ENCODE measurements at regions not wholly inside any gene's neighbourhood (a gene's known extent, or its start where the extent isn't known, plus 50 kb on each side); places are given as distances from the start of the nearest gene placed in this dataset.

DNA sequence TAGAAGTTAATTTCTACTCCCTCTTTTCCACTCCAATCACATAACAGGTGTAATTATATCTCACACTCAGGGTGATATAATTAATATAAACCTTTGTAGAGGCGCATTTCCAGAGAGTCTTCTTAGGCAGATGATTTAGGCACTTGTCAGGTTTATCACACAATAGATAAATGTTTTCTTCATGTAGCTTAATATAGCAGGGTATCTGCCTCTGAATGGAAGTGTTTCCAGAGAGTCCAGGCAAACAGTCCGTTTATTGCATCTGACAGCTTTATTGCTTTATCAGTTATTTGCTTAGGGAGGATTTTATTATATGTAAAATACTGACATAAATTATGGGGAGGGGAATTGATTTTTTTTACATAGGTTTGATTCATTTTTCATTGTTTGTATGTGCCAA, 766.3 kb downstream of the SLC4A3 start:
- no peak for FAIRE-seq
- DNase-seq (ENCODE audit: low read depth) = no peak

DNA sequence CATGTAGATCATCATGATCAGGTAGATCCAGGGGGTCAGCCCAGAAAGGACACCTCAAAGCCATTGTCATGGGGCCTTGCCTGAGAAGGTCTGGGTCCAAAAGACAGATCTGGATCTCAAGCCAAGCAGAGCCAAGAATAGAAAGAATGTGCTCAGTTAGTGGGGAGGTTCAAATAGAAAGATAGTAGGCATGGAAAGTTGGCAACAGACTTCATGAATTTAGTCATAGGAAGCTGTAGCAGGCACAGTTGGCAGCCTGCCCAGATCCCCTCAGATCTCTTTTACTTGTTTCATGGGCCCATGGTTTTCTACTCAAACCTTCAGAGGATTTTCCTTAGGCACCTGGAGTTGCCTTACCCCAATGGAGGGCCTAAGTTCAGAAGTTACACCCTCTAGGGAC, 767.0 kb downstream of the SLC4A3 start:
- Mint-ChIP-seq H3K27me3 (ENCODE audit: low read depth, unreplicated experiment) (no peaks in the 10 kb centered on the region), H3K4me1 (ENCODE audit: low read depth, unreplicated experiment) (no peaks in the 10 kb centered on the region), H3K36me3 (ENCODE audit: low read depth, unreplicated experiment) (no peaks in the 10 kb centered on the region), H3K4me3 (ENCODE audit: unreplicated experiment) (no peak overlapping the region), H3K9me3 (ENCODE audit: unreplicated experiment) (no peaks in the 10 kb centered on the region), H3K27ac (ENCODE audit: unreplicated experiment) (no peak overlapping the region)
- Histone ChIP-seq H3K9ac (ENCODE audit: low read length) (no peak overlapping the region), H3K27me3 (ENCODE audit: insufficient read depth, low read length) (no peaks in the 10 kb centered on the region), H3K27ac (ENCODE audit: low read depth, low read length) (no peak overlapping the region), H3K4me1 (ENCODE audit: insufficient read depth, low read length) (peaks cover 4% of the 10 kb centered on the region), H4K20me1 (ENCODE audit: insufficient read depth, low read length) (no peaks in the 10 kb centered on the region), H3K4me2 (ENCODE audit: low read length) (no peak overlapping the region), H2AFZ (ENCODE audit: low read depth, low read length) (no peak overlapping the region), H3K4me3 (ENCODE audit: insufficient read depth, low read depth, low read length) (no peak overlapping the region), H3K79me2 (ENCODE audit: insufficient read depth, low read length) (no peaks in the 10 kb centered on the region), H3K36me3 (ENCODE audit: insufficient read depth, low read length) (no peaks in the 10 kb centered on the region), H3K9me3 (ENCODE audit: insufficient read depth, low read depth, low read length) (no peaks in the 10 kb centered on the region)
- no peak for TF ChIP-seq EZH2 (IDR thresholded peaks at IDR 0.05; ENCODE audit: insufficient read depth, low read length)
- TF ChIP-seq, protein P1, sequence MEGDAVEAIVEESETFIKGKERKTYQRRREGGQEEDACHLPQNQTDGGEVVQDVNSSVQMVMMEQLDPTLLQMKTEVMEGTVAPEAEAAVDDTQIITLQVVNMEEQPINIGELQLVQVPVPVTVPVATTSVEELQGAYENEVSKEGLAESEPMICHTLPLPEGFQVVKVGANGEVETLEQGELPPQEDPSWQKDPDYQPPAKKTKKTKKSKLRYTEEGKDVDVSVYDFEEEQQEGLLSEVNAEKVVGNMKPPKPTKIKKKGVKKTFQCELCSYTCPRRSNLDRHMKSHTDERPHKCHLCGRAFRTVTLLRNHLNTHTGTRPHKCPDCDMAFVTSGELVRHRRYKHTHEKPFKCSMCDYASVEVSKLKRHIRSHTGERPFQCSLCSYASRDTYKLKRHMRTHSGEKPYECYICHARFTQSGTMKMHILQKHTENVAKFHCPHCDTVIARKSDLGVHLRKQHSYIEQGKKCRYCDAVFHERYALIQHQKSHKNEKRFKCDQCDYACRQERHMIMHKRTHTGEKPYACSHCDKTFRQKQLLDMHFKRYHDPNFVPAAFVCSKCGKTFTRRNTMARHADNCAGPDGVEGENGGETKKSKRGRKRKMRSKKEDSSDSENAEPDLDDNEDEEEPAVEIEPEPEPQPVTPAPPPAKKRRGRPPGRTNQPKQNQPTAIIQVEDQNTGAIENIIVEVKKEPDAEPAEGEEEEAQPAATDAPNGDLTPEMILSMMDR (IDR thresholded peaks at IDR 0.05; ENCODE audit: insufficient read depth, low read depth, low read length) = no peak
- no peak for FAIRE-seq
- peak; percentile 57 for DNase-seq (ENCODE audit: low read depth)

More for the DNA sequence above, 766.3 kb downstream of the SLC4A3 start:
- no peaks in the 10 kb centered on the region for H4K20me1 ChIP-seq (ENCODE audit: insufficient read depth, low read length)
- H3K27ac Mint-ChIP-seq (ENCODE audit: unreplicated experiment) = no peak overlapping the region
- no peak overlapping the region for H3K4me2 ChIP-seq (ENCODE audit: low read length)
- no peaks in the 10 kb centered on the region for H3K9me3 ChIP-seq (ENCODE audit: insufficient read depth, low read depth, low read length)
- H3K27me3 ChIP-seq (ENCODE audit: insufficient read depth, low read length) = no peaks in the 10 kb centered on the region
- H3K4me1 Mint-ChIP-seq (ENCODE audit: low read depth, unreplicated experiment) = no peaks in the 10 kb centered on the region
- no peak overlapping the region for H3K9ac ChIP-seq (ENCODE audit: low read length)
- peaks cover 4% of the 10 kb centered on the region for H3K4me1 ChIP-seq (ENCODE audit: insufficient read depth, low read length)
- no peaks in the 10 kb centered on the region for H3K9me3 Mint-ChIP-seq (ENCODE audit: unreplicated experiment)
- no peak overlapping the region for H3K27ac ChIP-seq (ENCODE audit: low read depth, low read length)
- no peaks in the 10 kb centered on the region for H3K36me3 ChIP-seq (ENCODE audit: insufficient read depth, low read length)
- H3K4me3 ChIP-seq (ENCODE audit: insufficient read depth, low read depth, low read length) = no peak overlapping the region
- H3K79me2 ChIP-seq (ENCODE audit: insufficient read depth, low read length) = no peaks in the 10 kb centered on the region
- H3K27me3 Mint-ChIP-seq (ENCODE audit: low read depth, unreplicated experiment) = no peaks in the 10 kb centered on the region
- no peak overlapping the region for H3K4me3 Mint-ChIP-seq (ENCODE audit: unreplicated experiment)
- no peaks in the 10 kb centered on the region for H3K36me3 Mint-ChIP-seq (ENCODE audit: low read depth, unreplicated experiment)
- H2AFZ ChIP-seq (ENCODE audit: low read depth, low read length) = no peak overlapping the region
- TF ChIP-seq, protein P1 (IDR thresholded peaks at IDR 0.05; ENCODE audit: insufficient read depth, low read depth, low read length) = no peak
- no peak for TF ChIP-seq EZH2 (IDR thresholded peaks at IDR 0.05; ENCODE audit: insufficient read depth, low read length)

DNA sequence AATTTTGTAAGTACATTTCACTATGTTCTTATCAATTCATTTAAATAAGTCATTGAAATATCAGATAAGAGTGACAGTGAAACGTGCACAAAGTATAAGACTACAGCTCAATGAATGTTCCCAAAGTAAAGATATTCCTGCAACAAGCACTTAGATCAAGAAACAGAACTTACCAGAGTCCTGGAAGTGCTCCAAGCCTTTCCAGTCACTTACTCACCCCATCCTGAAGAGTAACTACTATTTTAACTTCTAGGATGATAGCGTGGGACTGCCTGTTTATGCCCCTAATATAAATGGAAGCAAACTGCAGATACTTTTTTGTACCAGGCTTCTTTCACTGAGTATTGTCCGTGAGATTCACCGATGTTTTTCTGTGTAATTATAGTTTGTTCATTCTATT, 768.9 kb downstream of the SLC4A3 start:
- H3K27me3 Mint-ChIP-seq (ENCODE audit: low read depth, unreplicated experiment) = no peaks in the 10 kb centered on the region
- no peak overlapping the region for H3K4me3 ChIP-seq (ENCODE audit: insufficient read depth, low read depth, low read length)
- no peaks in the 10 kb centered on the region for H3K79me2 ChIP-seq (ENCODE audit: insufficient read depth, low read length)
- no peak overlapping the region for H3K4me2 ChIP-seq (ENCODE audit: low read length)
- no peaks in the 10 kb centered on the region for H4K20me1 ChIP-seq (ENCODE audit: insufficient read depth, low read length)
- H3K4me1 Mint-ChIP-seq (ENCODE audit: low read depth, unreplicated experiment) = no peaks in the 10 kb centered on the region
- H3K4me3 Mint-ChIP-seq (ENCODE audit: unreplicated experiment) = no peak overlapping the region
- H3K36me3 Mint-ChIP-seq (ENCODE audit: low read depth, unreplicated experiment) = no peaks in the 10 kb centered on the region
- DNase-seq (ENCODE audit: low read depth) (peak; percentile 82), FAIRE-seq (no peak)
- H3K9ac ChIP-seq (ENCODE audit: low read length) = no peak overlapping the region
- no peaks in the 10 kb centered on the region for H3K27me3 ChIP-seq (ENCODE audit: insufficient read depth, low read length)
- no peak overlapping the region for H3K27ac Mint-ChIP-seq (ENCODE audit: unreplicated experiment)
- H3K9me3 ChIP-seq (ENCODE audit: insufficient read depth, low read depth, low read length) = no peaks in the 10 kb centered on the region
- H3K27ac ChIP-seq (ENCODE audit: low read depth, low read length) = no peak overlapping the region
- peaks cover 4% of the 10 kb centered on the region for H3K4me1 ChIP-seq (ENCODE audit: insufficient read depth, low read length)
- H3K36me3 ChIP-seq (ENCODE audit: insufficient read depth, low read length) = no peaks in the 10 kb centered on the region
- TF ChIP-seq, protein P1 (IDR thresholded peaks at IDR 0.05; ENCODE audit: insufficient read depth, low read depth, low read length) = no peak
- no peak for TF ChIP-seq EZH2 (IDR thresholded peaks at IDR 0.05; ENCODE audit: insufficient read depth, low read length)
- no peak overlapping the region for H2AFZ ChIP-seq (ENCODE audit: low read depth, low read length)
- peaks cover 3% of the 10 kb centered on the region for H3K9me3 Mint-ChIP-seq (ENCODE audit: unreplicated experiment)
